ENCODE measurements at regions not wholly inside any gene's neighbourhood (a gene's known extent, or its start where the extent isn't known, plus 50 kb on each side); places are given as distances from the start of the nearest gene placed in this dataset.
"Not testable (repeated sequence)": the region's sequence is repeated elsewhere in the genome, so short reads cannot be mapped to it uniquely, and the experiment has no call there.

GRCh38 chr17:20843799-20844553 is 198.8 kb downstream of the USP22 start:
- not testable (repeated sequence) for H3K79me1 ChIP-seq (ENCODE audit: insufficient read depth, low read depth, low read length, poor library complexity, severe bottlenecking); H3K18ac ChIP-seq (ENCODE audit: insufficient read length, low read depth, low read length); H3K27me3 ChIP-seq (ENCODE audit: insufficient read depth, low read length); H3K9ac ChIP-seq (ENCODE audit: extremely low read depth, insufficient read length, low read length); H3K23me2 ChIP-seq (ENCODE audit: insufficient read length, low read depth, low read length, poor library complexity, severe bottlenecking); H2BK5ac ChIP-seq (ENCODE audit: insufficient read length, low read length); H2BK12ac ChIP-seq (ENCODE audit: insufficient read length, low read depth, low read length); H3K4ac ChIP-seq (ENCODE audit: low read depth, low read length); H3K23ac ChIP-seq (ENCODE audit: insufficient read length, low read depth, low read length); H3K27ac Mint-ChIP-seq; H4K20me1 ChIP-seq (ENCODE audit: control insufficient read depth, insufficient read depth, insufficient read length); H3K79me2 ChIP-seq (ENCODE audit: insufficient read depth, low read length); H4K8ac ChIP-seq (replicated peaks; ENCODE audit: insufficient read length, low read depth, low read length); H2AK5ac ChIP-seq (ENCODE audit: insufficient read length, low read length); H2AFZ ChIP-seq (ENCODE audit: low read length); H4K5ac ChIP-seq (ENCODE audit: insufficient read length, low read depth, low read length); H3T11ph ChIP-seq (ENCODE audit: low read length); H3K14ac ChIP-seq (ENCODE audit: insufficient read depth, low read length); H3K56ac ChIP-seq (ENCODE audit: insufficient read length, low read depth, low read length); H2BK20ac ChIP-seq (ENCODE audit: low read depth, low read length, poor library complexity, severe bottlenecking); H3K4me1 ChIP-seq (ENCODE audit: insufficient read depth, low read length); H2BK15ac ChIP-seq (ENCODE audit: low read depth, low read length); H3K9me3 ChIP-seq (ENCODE audit: control insufficient read depth, low read depth, low read length); H3K9me3 Mint-ChIP-seq; H3K4me1 Mint-ChIP-seq; H2BK120ac ChIP-seq (ENCODE audit: low read depth, low read length, poor library complexity, severe bottlenecking); H3K36me3 Mint-ChIP-seq (ENCODE audit: insufficient read depth in 1 of 3, low read depth in 3 of 3); H4K91ac ChIP-seq (ENCODE audit: insufficient read length, low read depth, low read length); H3K27ac ChIP-seq (ENCODE audit: insufficient read length, low read depth, low read length)
- H3K27me3 Mint-ChIP-seq (ENCODE audit: low read depth): peaks cover 21% of the 10 kb centered on the region
- DNase-seq: peak; percentile 83
- WGBS (ENCODE audit: extremely low coverage, insufficient read length, low lambda C conversion rate): no CpG with 5 or more reads among the region's 74 CpGs
- 0 out of 3 replicates have a peak, but pooled peaks have one; percentile 16 for TF ChIP-seq CTCF (conservative IDR thresholded peaks at IDR 0.05)
- peak overlapping the region; percentile 63 to 81 for H3K4me3 Mint-ChIP-seq
- H3K4me2 ChIP-seq (ENCODE audit: insufficient read depth, insufficient read length, low read length): peak overlapping the region; percentile 42

Data from H9 (cell line).